NB4 (cell line): ENCODE measurements at regions not wholly inside any gene's neighbourhood (a gene's known extent, or its start where the extent isn't known, plus 50 kb on each side); places are given as distances from the start of the nearest gene placed in this dataset.
"Not testable (repeated sequence)": the region's sequence is repeated elsewhere in the genome, so short reads cannot be mapped to it uniquely, and the experiment has no call there.

Source experiments
- DNase-seq: peaks from one replicate; pipeline ENCODE4 v3.0.0; 2010; ENCODE audit warnings: low read depth
- H3K4me3 ChIP-seq: one replicate; pipeline ENCODE4 v1.5.1; 2011; ENCODE audit warnings: mild to moderate bottlenecking, low read depth, low read length, moderate library complexity
- CTCF ChIP-seq: IDR thresholded peaks from one replicate; pipeline ENCODE4 v1.5.1; 2012; ENCODE audit warnings: low read depth, low read length
- MAX ChIP-seq: IDR thresholded peaks from 2 replicates; pipeline ENCODE4 v1.6.1; 2011; ENCODE audit warnings: low read depth, low read length
- MYC ChIP-seq: IDR thresholded peaks from 2 replicates; pipeline ENCODE4 v1.6.1; 2011; ENCODE audit warnings: low read depth, low read length
- POLR2A ChIP-seq: IDR thresholded peaks from 2 replicates; pipeline ENCODE4 v1.6.1; 2011; ENCODE audit warnings: mild to moderate bottlenecking; ENCODE audit not compliant: insufficient read length; ENCODE audit errors: extremely low read depth

GRCh38 chr4:189206953-189207352 lies 733.7 kb upstream of the FRG1 start:
- peak; percentile 2 for DNase-seq
- TF ChIP-seq MAX (no peak), POLR2A (no peak), MYC (no peak), CTCF (no peak)
- H3K4me3 ChIP-seq: no peak overlapping the region

GRCh38 chr4:189207872-189208271 lies 732.8 kb upstream of the FRG1 start:
- no peak overlapping the region for H3K4me3 ChIP-seq
- TF ChIP-seq CTCF (no peak), MYC (no peak)
- no peak for DNase-seq

- H3K4me3 ChIP-seq: no peak overlapping the region
- no peak for DNase-seq
- TF ChIP-seq POLR2A: no peak
- no peak for TF ChIP-seq MAX
- no peak for TF ChIP-seq MYC
- TF ChIP-seq CTCF: no peak
These were observed 725.1 kb upstream of the FRG1 start for GRCh38 chr4:189215574-189215973.

GRCh38 chr4:189221691-189222090 lies 719.0 kb upstream of the FRG1 start:
- H3K4me3 ChIP-seq: no peak overlapping the region
- DNase-seq: no peak
- TF ChIP-seq CTCF (no peak), POLR2A (no peak), MYC (no peak), MAX (no peak)

- no peak overlapping the region for H3K4me3 ChIP-seq
- TF ChIP-seq CTCF (no peak), POLR2A (no peak), MYC (no peak), MAX (no peak)
- DNase-seq: no peak
These were observed 711.9 kb upstream of the FRG1 start for GRCh38 chr4:189228726-189229125.

GRCh38 chr4:189232274-189232673 lies 708.4 kb upstream of the FRG1 start:
- DNase-seq: no peak
- TF ChIP-seq CTCF (no peak), MYC (no peak), MAX (no peak), POLR2A (no peak)

GRCh38 chr4:189233754-189234153 lies 706.9 kb upstream of the FRG1 start:
- H3K4me3 ChIP-seq, DNase-seq: not testable (repeated sequence)

More at GRCh38 chr4:189232274-189232673, 708.4 kb upstream of the FRG1 start:
- H3K4me3 ChIP-seq: no peak overlapping the region

- not testable (repeated sequence) for DNase-seq
These were observed 705.7 kb upstream of the FRG1 start for GRCh38 chr4:189234948-189235347.

More at GRCh38 chr4:189234948-189235347, 705.7 kb upstream of the FRG1 start:
- not testable (repeated sequence) for H3K4me3 ChIP-seq
